Breast epithelium (tissue), 4 donors: ENCODE measurements at regions not wholly inside any gene's neighbourhood (a gene's known extent, or its start where the extent isn't known, plus 50 kb on each side); places are given as distances from the start of the nearest gene placed in this dataset.

ENCODE experiments used
- DNase-seq, 2 donors: peaks; one replicate each; pipeline ENCODE4 v3.0.0-alpha.2; 2019; ENCODE audit warnings: low spot score in 2 of 2
- H3K27ac ChIP-seq, 2 donors: fragments of 200-600 bp; sonication (generic) in 1 of 2; one replicate each; pipeline ENCODE4 v1.5.1; 2016 to 2019; ENCODE audit warnings: mild to moderate bottlenecking in 1 of 2
- H3K27me3 ChIP-seq, 2 donors: fragments of 200-600 bp; sonication (generic) in 1 of 2; one replicate each; pipeline versions ENCODE4 v1.5.1 to v1.6.0; 2017 to 2019; ENCODE audit warnings: control low read depth in 1 of 2, mild to moderate bottlenecking in 1 of 2
- H3K36me3 ChIP-seq: fragments of 200-600 bp; one replicate; pipeline ENCODE4 v1.5.1; 2019
- H3K4me1 ChIP-seq, 2 donors: fragments of 200-600 bp; sonication (generic); one replicate each; pipeline ENCODE4 v1.5.1; 2016 to 2019; ENCODE audit warnings: control low read depth in 1 of 2
- H3K4me3 ChIP-seq, 3 donors: fragments of 200-600 bp; sonication (generic); 1 replicate in 2 of 3; 2 replicates in 1 of 3; pipeline ENCODE4 v1.5.1; 2016 to 2019; ENCODE audit warnings: mild to moderate bottlenecking in 3 of 3, moderate library complexity in 2 of 3
- H3K9me3 ChIP-seq, 2 donors: fragments of 200-600 bp; sonication (generic) in 1 of 2; one replicate each; pipeline ENCODE4 v1.5.1; 2016 to 2019; ENCODE audit warnings: control low read depth in 1 of 2
- CTCF ChIP-seq, 3 donors: fragments of 450-650 bp; IDR thresholded peaks; one replicate each; pipeline ENCODE4 v1.5.1; 2016 to 2017; ENCODE audit warnings: antibody characterized with exemption in 3 of 3, mild to moderate bottlenecking in 3 of 3, moderate library complexity in 3 of 3
- POLR2A ChIP-seq: fragments of 450-650 bp; IDR thresholded peaks from one replicate; pipeline ENCODE4 v1.6.1; 2016; ENCODE audit warnings: antibody characterized with exemption, mild to moderate bottlenecking, moderate library complexity
- POLR2AphosphoS5 ChIP-seq, 3 donors: sonication (generic); formaldehyde crosslinking; IDR thresholded peaks; one replicate each; pipeline ENCODE4 v1.6.1; 2017; ENCODE audit warnings: antibody characterized with exemption in 3 of 3
- intact Hi-C: fragments of 100-400 bp; cut with DNase I; formaldehyde crosslinking; loops from one replicate; pipeline ENCODE4 v1.15.1; 2023; ENCODE audit warnings: low total_unique reads

GRCh38 chr1:55333461-55333860 is 118.3 kb upstream of the USP24 start:
- no peak for DNase-seq
- no peaks in the 10 kb centered on the region for H3K36me3 ChIP-seq
- no peaks in the 10 kb centered on the region for H3K27me3 ChIP-seq
- TF ChIP-seq POLR2A (no peak), CTCF (IDR thresholded peaks at IDR 0.05) (no peak), POLR2AphosphoS5 (IDR thresholded peaks at IDR 0.05) (no peak)
- H3K9me3 ChIP-seq = no peaks in the 10 kb centered on the region
- no peak overlapping the region for H3K27ac ChIP-seq
- intact Hi-C loops = no loop called here
- no peak overlapping the region for H3K4me3 ChIP-seq
- H3K4me1 ChIP-seq = no peaks in the 10 kb centered on the region

GRCh38 chr1:55331351-55331750 is 116.2 kb upstream of the USP24 start:
- Histone ChIP-seq H3K36me3 (no peaks in the 10 kb centered on the region), H3K4me1 (no peaks in the 10 kb centered on the region), H3K27me3 (no peaks in the 10 kb centered on the region), H3K9me3 (no peaks in the 10 kb centered on the region), H3K27ac (no peak overlapping the region), H3K4me3 (no peak overlapping the region)
- intact Hi-C loops = no loop called here
- DNase-seq = no peak
- TF ChIP-seq CTCF (IDR thresholded peaks at IDR 0.05) (no peak), POLR2A (no peak)

- Histone ChIP-seq H3K36me3 (no peaks in the 10 kb centered on the region), H3K27me3 (no peaks in the 10 kb centered on the region), H3K4me3 (no peak overlapping the region), H3K27ac (no peak overlapping the region), H3K4me1 (no peaks in the 10 kb centered on the region), H3K9me3 (no peaks in the 10 kb centered on the region)
- DNase-seq = no peak
- intact Hi-C loops = no loop called here
- TF ChIP-seq POLR2A = no peak
- TF ChIP-seq CTCF (IDR thresholded peaks at IDR 0.05) = no peak
- TF ChIP-seq POLR2AphosphoS5 (IDR thresholded peaks at IDR 0.05) = no peak
These were observed 114.8 kb upstream of the USP24 start for GRCh38 chr1:55329808-55330432.

GRCh38 chr1:55329091-55329490 is 113.9 kb upstream of the USP24 start:
- intact Hi-C loops = no loop called here
- H3K27me3 ChIP-seq = no peaks in the 10 kb centered on the region
- H3K4me1 ChIP-seq = no peaks in the 10 kb centered on the region
- no peak overlapping the region for H3K27ac ChIP-seq
- TF ChIP-seq POLR2AphosphoS5 (IDR thresholded peaks at IDR 0.05) (no peak), CTCF (IDR thresholded peaks at IDR 0.05) (no peak), POLR2A (no peak)
- no peaks in the 10 kb centered on the region for H3K9me3 ChIP-seq
- H3K36me3 ChIP-seq = no peaks in the 10 kb centered on the region
- H3K4me3 ChIP-seq = no peak overlapping the region
- DNase-seq = no peak

- intact Hi-C loops = no loop called here
- Histone ChIP-seq H3K36me3 (no peaks in the 10 kb centered on the region), H3K27me3 (no peaks in the 10 kb centered on the region), H3K9me3 (no peaks in the 10 kb centered on the region), H3K4me1 (no peaks in the 10 kb centered on the region), H3K27ac (no peak overlapping the region), H3K4me3 (no peak overlapping the region)
- no peak for DNase-seq
- no peak for TF ChIP-seq POLR2AphosphoS5 (IDR thresholded peaks at IDR 0.05)
- no peak for TF ChIP-seq CTCF (IDR thresholded peaks at IDR 0.05)
- no peak for TF ChIP-seq POLR2A
These were observed 111.5 kb upstream of the USP24 start for GRCh38 chr1:55326496-55327243.
